ENCODE measurements at regions not wholly inside any gene's neighbourhood (a gene's known extent, or its start where the extent isn't known, plus 50 kb on each side); places are given as distances from the start of the nearest gene placed in this dataset.

DNA sequence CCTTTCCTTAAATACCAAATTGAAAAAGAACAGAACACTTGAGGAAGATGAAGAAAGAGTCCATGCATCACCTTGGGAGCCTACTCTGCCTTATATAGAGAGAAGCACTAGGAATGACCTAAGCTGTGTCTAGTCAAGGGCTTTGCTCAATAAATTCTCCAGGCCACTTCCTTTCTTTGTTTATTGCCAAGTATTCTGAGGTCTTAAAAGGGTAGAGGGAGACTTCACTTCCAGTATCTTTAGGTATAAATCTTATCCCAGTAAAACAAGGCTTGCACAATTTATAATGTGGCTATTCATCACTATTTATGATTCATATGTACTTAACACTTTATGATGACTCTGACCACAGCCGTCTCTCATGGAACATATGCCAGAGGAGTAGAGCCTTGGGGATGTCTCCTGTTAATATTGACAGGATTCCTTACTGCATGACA, 85.1 kb upstream of the ARHGAP5 start:
- TF ChIP-seq CTCF (IDR thresholded peaks at IDR 0.05; ENCODE audit: insufficient read depth, low read length, poor library complexity, severe bottlenecking), result no peak
- no peak for TF ChIP-seq EZH2phosphoT487 (conservative IDR thresholded peaks at IDR 0.05; ENCODE audit: low read length)

Data from SU-DHL-6 (cell line).